GM23248 (cell line): ENCODE measurements at regions not wholly inside any gene's neighbourhood (a gene's known extent, or its start where the extent isn't known, plus 50 kb on each side); places are given as distances from the start of the nearest gene placed in this dataset.
"Not testable (repeated sequence)": the region's sequence is repeated elsewhere in the genome, so short reads cannot be mapped to it uniquely, and the experiment has no call there.

ENCODE experiments used
- DNase-seq: peaks from one replicate; pipeline ENCODE4 v3.0.0-alpha.2; 2015
- H2AFZ ChIP-seq: fragments of 200-600 bp; sonication (generic); 2 replicates; pipeline ENCODE4 v1.6.1; 2016; ENCODE audit warnings: antibody characterized with exemption
- H3F3A ChIP-seq: fragments of 200-600 bp; sonication (generic); 2 replicates; pipeline ENCODE4 v1.6.1; 2016; ENCODE audit warnings: mild to moderate bottlenecking, antibody characterized with exemption, mixed run types; ENCODE audit not compliant: insufficient read depth
- H3K27ac ChIP-seq: fragments of 200-600 bp; sonication (generic); 2 replicates; pipeline ENCODE4 v1.5.1; 2016; ENCODE audit warnings: mild to moderate bottlenecking
- H3K27me3 ChIP-seq: fragments of 200-600 bp; sonication (generic); replicated peaks from 2 replicates; pipeline ENCODE4 v1.6.1; 2016; ENCODE audit warnings: mild to moderate bottlenecking; ENCODE audit not compliant: insufficient read depth
- H3K36me3 ChIP-seq: fragments of 200-600 bp; sonication (generic); 2 replicates; pipeline ENCODE4 v1.6.1; 2016; ENCODE audit warnings: low read depth, mild to moderate bottlenecking
- H3K4me1 ChIP-seq: fragments of 200-600 bp; sonication (generic); 2 replicates; pipeline ENCODE4 v1.6.1; 2016; ENCODE audit warnings: mild to moderate bottlenecking; ENCODE audit not compliant: insufficient read depth
- H3K4me2 ChIP-seq: fragments of 200-600 bp; sonication (generic); one replicate; pipeline ENCODE4 v1.6.1; 2016; ENCODE audit warnings: mild to moderate bottlenecking; ENCODE audit not compliant: unreplicated experiment
- H3K4me3 ChIP-seq: fragments of 200-600 bp; sonication (generic); 2 replicates; pipeline ENCODE4 v1.5.1; 2016; ENCODE audit warnings: mild to moderate bottlenecking
- H3K79me2 ChIP-seq: fragments of 200-600 bp; sonication (generic); 2 replicates; pipeline ENCODE4 v1.6.1; 2016; ENCODE audit warnings: mild to moderate bottlenecking; ENCODE audit not compliant: insufficient read depth
- H3K9ac ChIP-seq: fragments of 200-600 bp; sonication (generic); 2 replicates; pipeline ENCODE4 v1.6.1; 2016; ENCODE audit warnings: mild to moderate bottlenecking
- H3K9me2 ChIP-seq: fragments of 200-600 bp; sonication (generic); 2 replicates; pipeline ENCODE4 v1.6.1; 2016; ENCODE audit warnings: mixed run types, mild to moderate bottlenecking, moderate library complexity; ENCODE audit not compliant: insufficient read depth
- H3K9me3 ChIP-seq: fragments of 200-600 bp; sonication (generic); one replicate; pipeline ENCODE4 v1.6.1; 2017; ENCODE audit warnings: low read depth
- H4K20me1 ChIP-seq: fragments of 200-600 bp; sonication (generic); 2 replicates; pipeline ENCODE4 v1.6.0; 2016; ENCODE audit not compliant: insufficient read depth
- EZH2 ChIP-seq: fragments of 200-600 bp; sonication (generic); IDR thresholded peaks from 2 replicates; pipeline ENCODE4 v1.6.1; 2018; ENCODE audit warnings: antibody characterized with exemption, mild to moderate bottlenecking; ENCODE audit not compliant: insufficient read depth, poor library complexity, severe bottlenecking
- EZH2phosphoT487 ChIP-seq: fragments of 200-600 bp; sonication (generic); IDR thresholded peaks from 2 replicates; pipeline ENCODE4 v1.6.1; 2018; ENCODE audit warnings: antibody characterized with exemption, moderate library complexity, mild to moderate bottlenecking, low read depth; ENCODE audit not compliant: insufficient read depth
- WGBS, 2 experiments: methylation state at CpG; one replicate each; pipeline ENCODE4 v1.1.6; 2015 to 2017; ENCODE audit warnings: low lambda C conversion rate in 2 of 2, low coverage in 1 of 2; ENCODE audit errors: missing lambda C conversion rate in 2 of 2; 5-methylcytosine and 5-hydroxymethylcytosine counted together
- in situ Hi-C: fragments of 300-500 bp; cut with MboI; formaldehyde crosslinking; loops from 2 replicates; pipeline ENCODE4 v1.15.0; 2020

- TF ChIP-seq EZH2phosphoT487, result no peak
- no peak for TF ChIP-seq EZH2
- H3K9ac ChIP-seq, result no peak overlapping the region
- in situ Hi-C loops, result no loop called here
- H3K79me2 ChIP-seq, result no peaks in the 10 kb centered on the region
- H3K27me3 ChIP-seq, result no peaks in the 10 kb centered on the region; the same call in 1 of the 2 replicates
- H3K4me1 ChIP-seq, result no peaks in the 10 kb centered on the region
- H3K9me3 ChIP-seq, result no peaks in the 10 kb centered on the region
- H2AFZ ChIP-seq, result 0 out of 2 replicates have a peak overlapping the region, but pooled peaks have one; percentile 7
- H4K20me1 ChIP-seq, result no peaks in the 10 kb centered on the region
- DNase-seq, result no peak
- no peaks in the 10 kb centered on the region for H3K36me3 ChIP-seq
- H3K4me2 ChIP-seq, result no peak overlapping the region
- no peaks in the 10 kb centered on the region for H3F3A ChIP-seq
- WGBS, 2 experiments, result 19 to 38% methylated on average over 4 of the region's 4 CpGs
- no peaks in the 10 kb centered on the region for H3K9me2 ChIP-seq
- H3K4me3 ChIP-seq, result no peak overlapping the region
- H3K27ac ChIP-seq, result no peak overlapping the region
Measured at GRCh38 chr9:31418419-31418818, 966.0 kb upstream of the ACO1 start.

GRCh38 chr9:31443630-31444457, 940.6 kb upstream of the ACO1 start:
- H3K27me3 ChIP-seq, H3K4me3 ChIP-seq, H3K4me1 ChIP-seq, H3K27ac ChIP-seq, H3F3A ChIP-seq, DNase-seq, H3K4me2 ChIP-seq, H3K9ac ChIP-seq, H2AFZ ChIP-seq, in situ Hi-C loops, H4K20me1 ChIP-seq, H3K9me3 ChIP-seq, H3K36me3 ChIP-seq, H3K9me2 ChIP-seq, H3K79me2 ChIP-seq: not testable (repeated sequence)
- 13 to 19% methylated on average over 6 to 7 of the region's 7 CpGs for WGBS, 2 experiments

- Histone ChIP-seq H3K9me3 (no peaks in the 10 kb centered on the region), H3F3A (no peaks in the 10 kb centered on the region), H4K20me1 (no peaks in the 10 kb centered on the region), H3K4me3 (no peak overlapping the region), H3K27ac (no peak overlapping the region), H3K4me1 (no peaks in the 10 kb centered on the region), H3K9ac (no peak overlapping the region), H3K36me3 (no peaks in the 10 kb centered on the region), H3K27me3 (no peaks in the 10 kb centered on the region), H3K4me2 (no peak overlapping the region), H2AFZ (no peak overlapping the region), H3K79me2 (no peaks in the 10 kb centered on the region), H3K9me2 (no peaks in the 10 kb centered on the region)
- 17 to 24% methylated on average over 1 of the region's 1 CpG for WGBS, 2 experiments
- DNase-seq, result no peak
- in situ Hi-C loops, result no loop called here
- TF ChIP-seq EZH2phosphoT487 (no peak), EZH2 (no peak)
Measured at GRCh38 chr9:31445357-31445756, 939.1 kb upstream of the ACO1 start.

- H3K27ac ChIP-seq, result no peak overlapping the region
- H3K4me3 ChIP-seq, result no peak overlapping the region
- no peaks in the 10 kb centered on the region for H3K9me2 ChIP-seq
- no peaks in the 10 kb centered on the region for H3K27me3 ChIP-seq
- no peaks in the 10 kb centered on the region for H4K20me1 ChIP-seq
- H3K4me2 ChIP-seq, result no peak overlapping the region
- H3F3A ChIP-seq, result no peaks in the 10 kb centered on the region
- 52 to 56% methylated on average over 4 of the region's 4 CpGs for WGBS, 2 experiments
- no peaks in the 10 kb centered on the region for H3K9me3 ChIP-seq
- H3K79me2 ChIP-seq, result no peaks in the 10 kb centered on the region
- TF ChIP-seq EZH2, result no peak
- no peak for TF ChIP-seq EZH2phosphoT487
- no peaks in the 10 kb centered on the region for H3K4me1 ChIP-seq
- no peaks in the 10 kb centered on the region for H3K36me3 ChIP-seq
- H2AFZ ChIP-seq, result no peak overlapping the region
- in situ Hi-C loops, result no loop called here
- H3K9ac ChIP-seq, result no peak overlapping the region
- no peak for DNase-seq
Measured at GRCh38 chr9:31445960-31446359, 938.5 kb upstream of the ACO1 start.
